ENCODE measurements at regions not wholly inside any gene's neighbourhood (a gene's known extent, or its start where the extent isn't known, plus 50 kb on each side); places are given as distances from the start of the nearest gene placed in this dataset.

DNA sequence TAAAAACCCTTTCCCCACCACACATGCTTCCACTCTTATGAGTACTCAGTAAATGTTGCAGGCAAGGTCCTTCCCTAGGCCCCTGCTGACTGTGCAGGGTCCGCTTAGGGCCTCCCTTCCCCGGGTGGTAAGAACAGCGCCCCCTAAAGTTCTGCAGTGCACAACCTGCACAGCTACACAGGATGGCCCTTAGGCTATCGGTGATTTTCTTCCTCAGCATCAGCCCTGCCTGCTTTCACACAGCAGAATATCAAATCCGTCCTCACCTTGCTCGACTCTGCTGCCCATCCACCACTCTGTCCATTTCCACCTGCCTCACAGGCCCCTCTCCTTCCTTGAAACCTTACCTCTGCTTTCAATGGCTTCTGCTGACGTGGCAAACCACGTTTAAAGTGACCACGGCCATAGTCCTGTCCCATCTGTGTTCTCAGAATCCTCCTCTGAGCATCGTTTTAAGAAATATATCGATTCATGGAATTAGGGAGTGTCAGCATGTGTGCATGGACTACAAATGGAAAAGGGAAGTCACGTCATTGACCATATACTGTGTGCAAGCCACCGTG, 51.4 kb upstream of the TMEM132E start:
- 70 to 77% (median 75%) methylated on average over 13 of the region's 13 CpGs for WGBS, 4 donors
- TF ChIP-seq, protein P1, sequence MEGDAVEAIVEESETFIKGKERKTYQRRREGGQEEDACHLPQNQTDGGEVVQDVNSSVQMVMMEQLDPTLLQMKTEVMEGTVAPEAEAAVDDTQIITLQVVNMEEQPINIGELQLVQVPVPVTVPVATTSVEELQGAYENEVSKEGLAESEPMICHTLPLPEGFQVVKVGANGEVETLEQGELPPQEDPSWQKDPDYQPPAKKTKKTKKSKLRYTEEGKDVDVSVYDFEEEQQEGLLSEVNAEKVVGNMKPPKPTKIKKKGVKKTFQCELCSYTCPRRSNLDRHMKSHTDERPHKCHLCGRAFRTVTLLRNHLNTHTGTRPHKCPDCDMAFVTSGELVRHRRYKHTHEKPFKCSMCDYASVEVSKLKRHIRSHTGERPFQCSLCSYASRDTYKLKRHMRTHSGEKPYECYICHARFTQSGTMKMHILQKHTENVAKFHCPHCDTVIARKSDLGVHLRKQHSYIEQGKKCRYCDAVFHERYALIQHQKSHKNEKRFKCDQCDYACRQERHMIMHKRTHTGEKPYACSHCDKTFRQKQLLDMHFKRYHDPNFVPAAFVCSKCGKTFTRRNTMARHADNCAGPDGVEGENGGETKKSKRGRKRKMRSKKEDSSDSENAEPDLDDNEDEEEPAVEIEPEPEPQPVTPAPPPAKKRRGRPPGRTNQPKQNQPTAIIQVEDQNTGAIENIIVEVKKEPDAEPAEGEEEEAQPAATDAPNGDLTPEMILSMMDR (IDR thresholded peaks at IDR 0.05), result no peak
- TF ChIP-seq POLR2A (IDR thresholded peaks at IDR 0.05), result no peak
- Histone ChIP-seq H3K4me1 (replicated peaks in 1 of 2) (peaks cover 0 to 17% of the 10 kb centered on the region in 2 donors), H3K27ac (no peak overlapping the region), H3K9me3 (replicated peaks in 1 of 3) (no peaks in the 10 kb centered on the region), H3K36me3 (replicated peaks in 1 of 2) (no peaks in the 10 kb centered on the region), H3K27me3 (peaks cover 4% of the 10 kb centered on the region), H3K4me3 (no peak overlapping the region)
- intact Hi-C loops (cut with DNase I), result no loop called here
- no peak for DNase-seq

DNA sequence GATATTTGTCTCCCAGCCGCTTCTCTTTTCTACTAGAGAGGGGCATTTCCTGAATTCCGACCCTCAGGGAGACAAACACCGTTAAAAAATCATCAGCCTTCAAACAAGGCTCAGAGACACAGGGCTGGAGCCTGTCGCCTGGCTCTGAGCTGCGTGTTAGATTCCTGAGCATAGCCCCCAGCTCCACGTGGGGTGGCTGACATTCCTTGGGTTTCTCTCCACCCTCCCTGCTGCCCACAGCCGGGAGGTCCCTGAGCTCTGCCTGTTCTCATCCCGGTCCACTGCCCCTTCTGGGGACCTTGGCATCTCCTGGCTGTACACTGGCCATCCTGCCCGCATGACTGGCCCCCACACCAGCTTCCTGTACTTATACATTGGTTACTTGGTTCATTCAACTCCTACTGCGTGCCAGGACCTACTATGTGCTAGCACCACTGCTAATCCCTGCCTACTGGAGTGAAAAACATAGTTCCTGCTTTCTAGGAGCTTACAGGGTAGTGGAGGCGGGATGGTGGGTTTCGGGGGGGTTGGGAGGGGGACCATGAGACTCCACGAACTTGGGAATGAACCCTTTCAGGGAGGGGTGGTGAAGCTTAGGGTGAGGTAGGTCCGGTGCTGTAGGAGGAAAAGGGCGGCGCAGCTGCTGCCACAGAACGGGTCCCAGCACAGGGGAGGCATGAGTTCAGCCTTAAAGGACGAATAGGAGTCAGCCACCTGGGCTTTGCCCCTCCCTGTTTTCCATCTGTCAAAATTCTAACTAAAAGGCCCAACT, 52.1 kb upstream of the TMEM132E start:
- Histone ChIP-seq H3K36me3 (replicated peaks in 1 of 2) (no peaks in the 10 kb centered on the region), H3K27me3 (peaks cover 4% of the 10 kb centered on the region), H3K27ac (no peak overlapping the region), H3K4me3 (no peak overlapping the region), H3K9me3 (replicated peaks in 1 of 3) (no peaks in the 10 kb centered on the region), H3K4me1 (replicated peaks in 1 of 2) (peaks cover 0 to 10% of the 10 kb centered on the region in 2 donors)
- no peak for TF ChIP-seq POLR2A (IDR thresholded peaks at IDR 0.05)
- TF ChIP-seq, protein P1 (IDR thresholded peaks at IDR 0.05), result no peak
- DNase-seq, result no peak
- WGBS, 4 donors, result 57 to 65% (median 62%) methylated on average over 16 to 18 of the region's 18 CpGs
- intact Hi-C loops (cut with DNase I), result no loop called here

DNA sequence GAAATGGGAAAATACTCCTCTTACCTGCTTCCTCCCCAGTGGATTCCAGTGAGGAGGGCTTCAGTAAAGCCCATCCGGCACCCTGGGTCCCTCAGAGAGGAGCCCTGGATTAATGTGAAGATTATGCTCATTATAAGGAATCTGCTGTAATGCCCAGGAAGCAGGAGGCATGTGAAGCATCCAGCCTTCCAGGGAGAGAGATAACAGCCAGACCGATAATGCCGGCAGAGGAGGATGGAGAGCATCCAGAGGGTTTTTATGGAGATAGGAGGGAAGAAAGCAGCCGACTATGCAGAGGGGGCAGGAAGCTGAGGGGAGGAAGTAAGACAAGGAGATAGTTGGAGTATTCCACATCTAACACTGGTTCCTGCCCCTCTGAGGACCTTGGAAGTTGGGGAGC, 53.7 kb upstream of the TMEM132E start:
- WGBS, 4 donors, result 32 to 51% (median 39%) methylated on average over 4 of the region's 4 CpGs
- no peak for DNase-seq
- intact Hi-C loops (cut with DNase I), result no loop called here

DNA sequence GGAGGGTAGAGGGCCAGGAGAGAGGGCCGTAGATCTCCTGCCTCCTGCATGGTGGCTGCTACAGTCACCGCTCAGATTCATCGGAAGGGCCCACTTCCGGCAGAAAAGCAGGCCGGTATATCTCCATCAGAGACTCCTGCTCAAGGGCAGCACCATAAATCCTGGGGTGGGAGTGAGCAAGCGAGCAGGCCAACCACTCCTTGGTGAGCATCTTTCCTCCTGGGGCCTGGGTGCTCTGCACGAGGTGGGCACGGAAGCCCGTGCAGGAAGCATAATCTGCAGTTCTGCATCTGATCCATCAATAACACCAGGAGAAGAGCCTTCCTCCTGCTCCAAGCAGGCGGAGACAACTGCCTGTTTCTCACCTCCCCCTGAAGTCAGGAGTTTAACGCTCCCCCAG, 57.4 kb upstream of the TMEM132E start:
- Histone ChIP-seq H3K27ac (no peak overlapping the region), H3K36me3 (replicated peaks in 1 of 2) (no peaks in the 10 kb centered on the region), H3K4me3 (no peak overlapping the region), H3K9me3 (replicated peaks in 1 of 3) (no peaks in the 10 kb centered on the region), H3K4me1 (replicated peaks in 1 of 2) (no peaks in the 10 kb centered on the region), H3K27me3 (no peaks in the 10 kb centered on the region)
- DNase-seq, result no peak
- 63 to 70% (median 66%) methylated on average over 2 to 11 of the region's 11 CpGs for WGBS, 4 donors
- intact Hi-C loops (cut with DNase I), result no loop called here
- TF ChIP-seq POLR2A (IDR thresholded peaks at IDR 0.05), result no peak
- TF ChIP-seq, protein P1 (IDR thresholded peaks at IDR 0.05), result no peak

More for the DNA sequence above, 53.7 kb upstream of the TMEM132E start:
- no peaks in the 10 kb centered on the region for H3K4me1 ChIP-seq (replicated peaks in 1 of 2)
- H3K27me3 ChIP-seq, result peaks cover 4% of the 10 kb centered on the region
- H3K36me3 ChIP-seq (replicated peaks in 1 of 2), result no peaks in the 10 kb centered on the region
- TF ChIP-seq POLR2A (IDR thresholded peaks at IDR 0.05), result no peak
- TF ChIP-seq, protein P1 (IDR thresholded peaks at IDR 0.05), result no peak
- H3K9me3 ChIP-seq (replicated peaks in 1 of 3), result no peaks in the 10 kb centered on the region
- no peak overlapping the region for H3K4me3 ChIP-seq
- H3K27ac ChIP-seq, result no peak overlapping the region
